Neural crest cell (in vitro differentiated cells): ENCODE measurements at regions not wholly inside any gene's neighbourhood (a gene's known extent, or its start where the extent isn't known, plus 50 kb on each side); places are given as distances from the start of the nearest gene placed in this dataset.

Experiments
- DNase-seq: peaks from one replicate; pipeline ENCODE4 v3.0.0; 2021; ENCODE audit warnings: low read depth, mixed read lengths, low spot score
- H3K27ac Mint-ChIP-seq: one replicate; pipeline ENCODE4 v1.8.0; 2021; ENCODE audit warnings: mild to moderate bottlenecking, mixed read lengths; ENCODE audit not compliant: unreplicated experiment
- H3K27me3 Mint-ChIP-seq: 2 replicates; pipeline ENCODE4 v1.8.0; 2021; ENCODE audit warnings: low read depth, mild to moderate bottlenecking, mixed read lengths
- H3K36me3 Mint-ChIP-seq: 2 replicates; pipeline ENCODE4 v1.8.0; 2021; ENCODE audit warnings: low read depth, mild to moderate bottlenecking, mixed read lengths
- H3K4me1 Mint-ChIP-seq: 2 replicates; pipeline ENCODE4 v1.8.0; 2021; ENCODE audit warnings: mixed read lengths
- H3K4me3 Mint-ChIP-seq: one replicate; pipeline ENCODE4 v1.8.0; 2021; ENCODE audit warnings: mild to moderate bottlenecking, mixed read lengths
- H3K9me3 Mint-ChIP-seq: 2 replicates; pipeline ENCODE4 v1.8.0; 2021; ENCODE audit warnings: mixed read lengths
- TF ChIP-seq, protein P1 (sequence below): fragments of 200-600 bp; sonication (generic); conservative IDR thresholded peaks from 2 replicates; pipeline ENCODE4 v1.5.0; 2021; ENCODE audit warnings: antibody characterized with exemption, mild to moderate bottlenecking

DNA sequence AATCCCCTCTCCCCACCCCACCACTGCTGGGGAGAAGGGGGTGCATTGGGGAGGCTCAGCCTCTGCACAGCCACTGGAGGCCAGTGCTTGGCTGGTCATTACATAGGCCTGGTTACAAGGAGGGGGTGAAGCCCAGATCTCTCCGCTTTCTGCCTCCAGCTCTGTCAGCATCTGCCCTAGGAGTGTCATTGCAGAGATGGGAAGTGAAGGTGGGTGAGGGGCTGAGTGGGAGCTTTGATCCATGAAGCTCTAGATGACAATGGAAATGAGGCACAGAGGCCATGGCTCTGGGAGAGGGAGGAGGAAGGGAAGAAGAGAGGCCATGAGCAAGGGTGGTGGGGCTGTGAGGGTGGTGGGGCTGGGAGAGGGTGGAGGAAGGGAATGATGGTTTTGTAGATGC, 411.6 kb downstream of the MATN1 start:
- Mint-ChIP-seq H3K27ac (no peak overlapping the region), H3K27me3 (peaks cover 30% of the 10 kb centered on the region), H3K4me3 (no peak overlapping the region), H3K4me1 (no peaks in the 10 kb centered on the region), H3K36me3 (no peaks in the 10 kb centered on the region), H3K9me3 (no peaks in the 10 kb centered on the region)
- TF ChIP-seq, protein P1, sequence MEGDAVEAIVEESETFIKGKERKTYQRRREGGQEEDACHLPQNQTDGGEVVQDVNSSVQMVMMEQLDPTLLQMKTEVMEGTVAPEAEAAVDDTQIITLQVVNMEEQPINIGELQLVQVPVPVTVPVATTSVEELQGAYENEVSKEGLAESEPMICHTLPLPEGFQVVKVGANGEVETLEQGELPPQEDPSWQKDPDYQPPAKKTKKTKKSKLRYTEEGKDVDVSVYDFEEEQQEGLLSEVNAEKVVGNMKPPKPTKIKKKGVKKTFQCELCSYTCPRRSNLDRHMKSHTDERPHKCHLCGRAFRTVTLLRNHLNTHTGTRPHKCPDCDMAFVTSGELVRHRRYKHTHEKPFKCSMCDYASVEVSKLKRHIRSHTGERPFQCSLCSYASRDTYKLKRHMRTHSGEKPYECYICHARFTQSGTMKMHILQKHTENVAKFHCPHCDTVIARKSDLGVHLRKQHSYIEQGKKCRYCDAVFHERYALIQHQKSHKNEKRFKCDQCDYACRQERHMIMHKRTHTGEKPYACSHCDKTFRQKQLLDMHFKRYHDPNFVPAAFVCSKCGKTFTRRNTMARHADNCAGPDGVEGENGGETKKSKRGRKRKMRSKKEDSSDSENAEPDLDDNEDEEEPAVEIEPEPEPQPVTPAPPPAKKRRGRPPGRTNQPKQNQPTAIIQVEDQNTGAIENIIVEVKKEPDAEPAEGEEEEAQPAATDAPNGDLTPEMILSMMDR: no peak
- DNase-seq: no peak

DNA sequence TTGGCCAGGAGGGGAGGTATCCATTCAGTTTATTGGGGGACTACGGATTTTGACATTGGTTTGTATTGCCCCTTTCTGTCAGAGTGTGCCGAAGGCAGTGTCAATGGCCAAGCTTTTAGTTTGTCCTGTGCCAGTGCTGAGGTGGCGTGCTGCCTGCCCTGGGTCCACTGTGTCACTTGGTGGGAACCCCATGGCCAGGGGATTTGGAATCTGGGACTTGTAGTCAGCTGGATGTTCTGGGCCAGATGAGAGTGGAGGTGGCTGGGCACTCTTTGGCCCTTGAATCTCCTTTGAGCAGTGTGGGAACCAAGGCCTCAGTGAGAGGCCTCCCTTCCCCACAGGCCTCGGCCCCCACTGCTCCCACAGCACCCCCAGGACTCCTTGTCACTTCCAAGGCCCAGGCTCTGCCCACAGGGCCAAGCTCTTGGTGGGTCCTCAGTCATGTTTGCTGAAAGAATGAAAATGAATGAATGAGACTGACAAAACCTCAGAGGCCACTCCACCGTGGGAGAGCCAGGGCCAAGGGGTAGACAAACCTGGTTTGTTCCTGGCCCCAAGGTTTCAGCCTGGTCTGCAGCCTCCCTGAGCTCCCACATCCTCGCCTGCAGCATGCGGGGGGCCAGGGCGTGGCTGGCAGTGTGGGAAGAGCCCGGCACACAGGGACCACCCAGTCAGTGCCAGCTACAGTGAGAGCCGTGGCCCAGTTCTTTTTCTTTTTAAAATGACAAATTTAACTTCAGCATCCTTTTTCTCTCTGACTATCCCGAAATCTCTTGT, 412.2 kb downstream of the MATN1 start:
- H3K4me3 Mint-ChIP-seq: no peak overlapping the region
- H3K36me3 Mint-ChIP-seq: no peaks in the 10 kb centered on the region
- H3K27ac Mint-ChIP-seq: no peak overlapping the region
- no peaks in the 10 kb centered on the region for H3K9me3 Mint-ChIP-seq
- H3K27me3 Mint-ChIP-seq: peaks cover 25% of the 10 kb centered on the region
- TF ChIP-seq, protein P1: no peak
- no peaks in the 10 kb centered on the region for H3K4me1 Mint-ChIP-seq
- DNase-seq: no peak

DNA sequence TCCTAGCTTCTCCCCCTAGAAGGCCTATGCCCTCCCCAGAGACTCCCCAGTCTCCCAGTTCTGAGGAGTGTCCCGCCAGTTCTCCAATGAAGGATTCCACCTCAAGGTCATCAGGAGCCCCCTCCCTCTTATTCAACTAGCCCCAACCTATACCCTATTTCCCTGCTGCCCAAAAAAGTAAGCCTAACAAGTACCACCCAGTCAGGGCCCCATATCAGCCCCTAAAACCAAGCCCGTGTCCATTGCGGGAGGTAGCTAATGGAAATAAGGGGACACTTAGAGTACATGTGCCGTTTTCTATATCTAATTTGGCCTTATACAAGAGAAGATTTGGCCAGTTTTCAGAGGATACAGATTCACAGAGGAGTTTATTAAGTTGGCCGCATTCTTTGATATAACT, 416.2 kb downstream of the MATN1 start:
- Mint-ChIP-seq H3K4me3 (no peak overlapping the region), H3K27ac (no peak overlapping the region), H3K4me1 (no peaks in the 10 kb centered on the region), H3K9me3 (no peaks in the 10 kb centered on the region), H3K36me3 (no peaks in the 10 kb centered on the region), H3K27me3 (peaks cover 17% of the 10 kb centered on the region)
- no peak for DNase-seq
- TF ChIP-seq, protein P1: no peak

DNA sequence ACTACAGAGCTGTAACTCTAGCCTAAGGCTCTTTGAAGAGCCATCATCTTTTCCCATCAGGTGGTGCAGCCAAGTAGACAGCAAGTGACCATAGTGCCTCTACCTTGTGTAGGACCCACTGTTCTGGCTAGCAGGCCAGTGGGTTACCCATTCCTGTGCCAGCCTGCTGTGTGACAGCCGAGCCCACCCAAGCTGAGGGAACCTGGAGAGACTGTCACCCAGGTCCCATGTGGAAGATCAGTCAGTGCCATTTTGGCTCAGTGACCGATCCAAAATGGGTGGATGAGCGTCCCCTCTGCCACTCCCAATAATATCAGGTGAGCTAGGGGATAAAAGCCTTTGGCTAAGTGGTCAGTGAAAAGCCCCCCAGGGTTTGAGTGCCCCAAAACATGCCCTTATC, 417.9 kb downstream of the MATN1 start:
- H3K9me3 Mint-ChIP-seq: no peaks in the 10 kb centered on the region
- H3K4me1 Mint-ChIP-seq: no peaks in the 10 kb centered on the region
- no peaks in the 10 kb centered on the region for H3K36me3 Mint-ChIP-seq
- no peak for DNase-seq
- H3K27ac Mint-ChIP-seq: no peak overlapping the region
- TF ChIP-seq, protein P1: no peak
- peaks cover 24% of the 10 kb centered on the region for H3K27me3 Mint-ChIP-seq
- H3K4me3 Mint-ChIP-seq: no peak overlapping the region

DNA sequence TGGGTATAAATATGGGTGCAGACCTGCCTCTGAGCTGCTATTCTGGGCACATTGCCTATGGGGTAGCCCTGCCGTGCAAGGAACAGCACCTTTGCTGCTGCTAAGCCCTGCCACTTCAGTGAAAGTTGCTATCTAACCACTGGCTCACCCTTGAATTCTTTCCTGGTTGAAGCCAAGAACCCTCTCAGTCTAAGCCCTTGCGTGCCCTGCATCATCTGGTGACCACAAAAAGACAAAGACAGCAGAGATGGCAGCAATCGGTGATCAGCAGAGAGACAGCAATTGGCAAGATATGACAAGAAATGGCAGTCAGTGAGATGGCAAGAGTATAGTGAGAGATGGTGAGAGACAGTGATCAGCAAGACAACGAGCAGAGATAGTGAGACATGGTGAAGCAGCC, 418.3 kb downstream of the MATN1 start:
- Mint-ChIP-seq H3K4me1 (no peaks in the 10 kb centered on the region), H3K27ac (no peak overlapping the region), H3K4me3 (no peak overlapping the region), H3K36me3 (no peaks in the 10 kb centered on the region), H3K9me3 (no peaks in the 10 kb centered on the region), H3K27me3 (peaks cover 28% of the 10 kb centered on the region)
- TF ChIP-seq, protein P1: no peak
- DNase-seq: no peak
